Ishikawa (cell line): ENCODE measurements at regions not wholly inside any gene's neighbourhood (a gene's known extent, or its start where the extent isn't known, plus 50 kb on each side); places are given as distances from the start of the nearest gene placed in this dataset.

ENCODE experiments used
- CEBPB ChIP-seq: IDR thresholded peaks from 2 replicates; pipeline ENCODE4 v1.6.1; 2012
- CREB1 ChIP-seq: IDR thresholded peaks from 2 replicates; pipeline ENCODE4 v1.6.1; 2012; ENCODE audit warnings: low read depth
- EGR1 ChIP-seq: IDR thresholded peaks from 2 replicates; pipeline ENCODE4 v1.6.1; 2012
- EP300 ChIP-seq: IDR thresholded peaks from 2 replicates; pipeline ENCODE4 v1.6.1; 2012; ENCODE audit warnings: borderline replicate concordance
- FOXM1 ChIP-seq: IDR thresholded peaks from 2 replicates; pipeline ENCODE4 v1.6.1; 2012; ENCODE audit warnings: low read depth, borderline replicate concordance
- NFIC ChIP-seq: IDR thresholded peaks from 2 replicates; pipeline ENCODE4 v1.6.1; 2012
- RAD21 ChIP-seq: IDR thresholded peaks from 2 replicates; pipeline ENCODE4 v1.6.1; 2012; ENCODE audit warnings: low read depth
- TAF1 ChIP-seq: IDR thresholded peaks from 2 replicates; pipeline ENCODE4 v1.6.1; 2012; ENCODE audit warnings: low read depth, mild to moderate bottlenecking
- TCF12 ChIP-seq: IDR thresholded peaks from 2 replicates; pipeline ENCODE4 v1.6.1; 2012; ENCODE audit warnings: low read depth
- TEAD4 ChIP-seq: IDR thresholded peaks from 2 replicates; pipeline ENCODE4 v1.6.1; 2012
- YY1 ChIP-seq: IDR thresholded peaks from 2 replicates; pipeline ENCODE4 v1.6.1; 2012; ENCODE audit warnings: low read depth
- ZBTB7A ChIP-seq: IDR thresholded peaks from 2 replicates; pipeline ENCODE4 v1.6.1; 2012; ENCODE audit warnings: low read depth
- TF ChIP-seq, protein P1 (sequence below): IDR thresholded peaks from 2 replicates; pipeline ENCODE4 v1.6.1; 2012; ENCODE audit warnings: low read depth, mild to moderate bottlenecking
- TF ChIP-seq, protein P2 (sequence below): IDR thresholded peaks from 2 replicates; pipeline ENCODE4 v1.6.1; 2012
- TF ChIP-seq, protein P3 (sequence below): IDR thresholded peaks from 2 replicates; pipeline ENCODE4 v1.6.1; 2012

DNA sequence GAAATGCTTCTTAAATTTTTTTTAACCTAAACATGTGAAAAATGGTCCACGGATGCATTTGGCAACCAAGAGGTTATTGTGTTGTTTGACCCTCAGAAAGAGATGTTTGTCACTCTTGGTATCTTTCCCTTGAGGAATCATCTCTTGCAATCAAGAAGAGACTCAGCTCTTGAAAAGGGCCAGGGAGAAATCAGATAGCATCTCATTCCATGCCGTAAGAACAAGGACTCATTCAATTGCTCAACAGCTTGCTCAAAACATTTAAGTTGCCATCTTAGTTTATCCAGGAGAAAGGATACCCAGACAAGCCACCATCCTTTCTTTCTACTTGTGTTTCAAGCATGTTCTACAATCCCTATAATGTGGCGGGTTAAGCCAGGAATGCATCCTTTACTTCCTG lies 209.5 kb upstream of the LNX1 start:
- TF ChIP-seq EGR1 (no peak), CREB1 (no peak), EP300 (no peak), TCF12 (no peak), YY1 (no peak), ZBTB7A (no peak), RAD21 (no peak), FOXM1 (no peak)
- TF ChIP-seq, protein P1, sequence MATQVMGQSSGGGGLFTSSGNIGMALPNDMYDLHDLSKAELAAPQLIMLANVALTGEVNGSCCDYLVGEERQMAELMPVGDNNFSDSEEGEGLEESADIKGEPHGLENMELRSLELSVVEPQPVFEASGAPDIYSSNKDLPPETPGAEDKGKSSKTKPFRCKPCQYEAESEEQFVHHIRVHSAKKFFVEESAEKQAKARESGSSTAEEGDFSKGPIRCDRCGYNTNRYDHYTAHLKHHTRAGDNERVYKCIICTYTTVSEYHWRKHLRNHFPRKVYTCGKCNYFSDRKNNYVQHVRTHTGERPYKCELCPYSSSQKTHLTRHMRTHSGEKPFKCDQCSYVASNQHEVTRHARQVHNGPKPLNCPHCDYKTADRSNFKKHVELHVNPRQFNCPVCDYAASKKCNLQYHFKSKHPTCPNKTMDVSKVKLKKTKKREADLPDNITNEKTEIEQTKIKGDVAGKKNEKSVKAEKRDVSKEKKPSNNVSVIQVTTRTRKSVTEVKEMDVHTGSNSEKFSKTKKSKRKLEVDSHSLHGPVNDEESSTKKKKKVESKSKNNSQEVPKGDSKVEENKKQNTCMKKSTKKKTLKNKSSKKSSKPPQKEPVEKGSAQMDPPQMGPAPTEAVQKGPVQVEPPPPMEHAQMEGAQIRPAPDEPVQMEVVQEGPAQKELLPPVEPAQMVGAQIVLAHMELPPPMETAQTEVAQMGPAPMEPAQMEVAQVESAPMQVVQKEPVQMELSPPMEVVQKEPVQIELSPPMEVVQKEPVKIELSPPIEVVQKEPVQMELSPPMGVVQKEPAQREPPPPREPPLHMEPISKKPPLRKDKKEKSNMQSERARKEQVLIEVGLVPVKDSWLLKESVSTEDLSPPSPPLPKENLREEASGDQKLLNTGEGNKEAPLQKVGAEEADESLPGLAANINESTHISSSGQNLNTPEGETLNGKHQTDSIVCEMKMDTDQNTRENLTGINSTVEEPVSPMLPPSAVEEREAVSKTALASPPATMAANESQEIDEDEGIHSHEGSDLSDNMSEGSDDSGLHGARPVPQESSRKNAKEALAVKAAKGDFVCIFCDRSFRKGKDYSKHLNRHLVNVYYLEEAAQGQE: no peak
- TF ChIP-seq, protein P2, sequence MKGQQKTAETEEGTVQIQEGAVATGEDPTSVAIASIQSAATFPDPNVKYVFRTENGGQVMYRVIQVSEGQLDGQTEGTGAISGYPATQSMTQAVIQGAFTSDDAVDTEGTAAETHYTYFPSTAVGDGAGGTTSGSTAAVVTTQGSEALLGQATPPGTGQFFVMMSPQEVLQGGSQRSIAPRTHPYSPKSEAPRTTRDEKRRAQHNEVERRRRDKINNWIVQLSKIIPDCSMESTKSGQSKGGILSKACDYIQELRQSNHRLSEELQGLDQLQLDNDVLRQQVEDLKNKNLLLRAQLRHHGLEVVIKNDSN: no peak

DNA sequence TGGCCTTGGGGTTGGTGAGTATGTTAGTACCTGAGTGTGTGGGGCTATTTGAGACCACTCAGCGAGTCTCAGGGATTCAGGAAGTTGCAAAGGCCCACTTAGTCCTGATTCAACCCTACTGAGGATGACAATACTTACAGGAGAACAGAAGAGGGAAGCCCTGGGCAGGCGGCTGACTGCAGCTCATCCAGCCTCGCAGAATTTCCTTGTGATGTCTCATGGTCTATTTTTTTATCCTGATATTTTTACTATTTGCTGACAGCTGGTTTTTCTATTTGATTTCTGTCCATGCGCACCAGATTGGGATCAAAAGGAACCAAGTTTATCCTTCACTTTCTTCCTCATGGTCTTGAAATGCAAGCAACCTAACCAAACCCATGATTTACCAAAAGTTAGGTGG lies 201.8 kb upstream of the LNX1 start:
- no peak for TF ChIP-seq NFIC

DNA sequence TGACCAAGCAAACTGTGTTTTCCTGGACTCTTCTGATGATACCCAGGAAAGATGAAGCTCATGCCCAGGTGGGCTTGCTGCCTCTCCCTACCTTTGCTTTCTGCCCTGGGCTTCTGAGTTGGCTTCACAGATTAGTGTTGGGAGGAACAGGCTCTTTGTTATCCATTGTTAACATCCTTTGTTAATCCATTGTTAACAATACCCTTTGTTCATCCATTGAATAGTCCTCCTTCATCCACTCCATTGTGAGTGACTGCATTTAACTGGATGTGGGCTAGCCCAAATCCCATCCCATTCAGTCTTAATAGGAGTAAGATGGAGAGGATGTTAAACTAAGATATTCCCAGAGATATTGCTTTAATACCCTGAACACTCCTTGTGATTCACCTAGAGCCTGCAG lies 199.0 kb upstream of the LNX1 start:
- no peak for TF ChIP-seq CREB1
- TF ChIP-seq YY1: no peak
- TF ChIP-seq RAD21: no peak
- no peak for TF ChIP-seq TAF1
- TF ChIP-seq TEAD4: no peak
- TF ChIP-seq, protein P3, sequence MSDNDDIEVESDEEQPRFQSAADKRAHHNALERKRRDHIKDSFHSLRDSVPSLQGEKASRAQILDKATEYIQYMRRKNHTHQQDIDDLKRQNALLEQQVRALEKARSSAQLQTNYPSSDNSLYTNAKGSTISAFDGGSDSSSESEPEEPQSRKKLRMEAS: no peak
- TF ChIP-seq, protein P1: no peak
- TF ChIP-seq EGR1: no peak
- no peak for TF ChIP-seq TCF12
- TF ChIP-seq CEBPB: no peak
- no peak for TF ChIP-seq ZBTB7A
- TF ChIP-seq, protein P2: no peak
- TF ChIP-seq EP300: no peak
- TF ChIP-seq NFIC: no peak
- no peak for TF ChIP-seq FOXM1

DNA sequence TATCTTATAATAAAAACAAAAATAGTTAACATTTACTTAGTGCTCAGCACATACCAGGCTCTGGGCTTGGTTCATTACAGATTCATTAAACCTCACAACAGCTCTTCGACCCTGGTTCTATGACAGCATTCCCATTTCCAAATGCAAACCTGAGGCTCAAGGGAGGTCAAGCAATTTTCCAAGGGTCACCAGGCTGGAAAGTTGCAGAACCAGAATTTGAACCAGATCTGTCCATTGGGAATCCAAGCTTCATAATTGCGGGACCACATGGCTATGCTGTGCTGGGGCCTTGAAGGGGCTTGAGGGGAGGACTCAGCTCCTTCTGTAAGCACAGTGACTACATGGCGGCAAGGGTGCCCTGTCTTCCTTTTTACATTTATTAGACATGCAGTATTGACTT lies 197.3 kb upstream of the LNX1 start:
- TF ChIP-seq NFIC (no peak), TEAD4 (no peak), ZBTB7A (no peak), CEBPB (no peak), RAD21 (no peak), TCF12 (no peak)
- TF ChIP-seq, protein P1: no peak
- TF ChIP-seq, protein P3: no peak
- TF ChIP-seq, protein P2: no peak

DNA sequence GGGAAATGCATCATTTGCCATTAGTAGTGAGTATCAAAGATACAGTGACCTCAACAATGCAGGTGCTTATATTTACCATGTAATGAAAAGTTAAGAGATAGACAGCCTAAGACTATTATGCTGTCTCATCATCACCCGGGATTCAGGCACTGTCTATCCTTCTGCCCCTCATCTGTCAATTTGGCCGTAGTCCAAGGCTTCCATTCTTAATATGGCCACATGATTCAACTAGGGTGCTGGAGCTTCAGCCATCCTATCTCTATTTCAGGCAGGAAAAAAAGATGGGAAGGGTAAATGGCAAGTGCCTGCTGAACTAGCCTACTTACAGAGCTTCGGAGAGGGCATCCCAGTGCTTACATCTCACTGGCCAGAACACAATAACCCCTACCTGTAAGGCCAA lies 196.7 kb upstream of the LNX1 start:
- no peak for TF ChIP-seq RAD21
- TF ChIP-seq CREB1: no peak
- no peak for TF ChIP-seq NFIC
- no peak for TF ChIP-seq FOXM1
- TF ChIP-seq TCF12: no peak
- no peak for TF ChIP-seq YY1
- no peak for TF ChIP-seq TAF1
- no peak for TF ChIP-seq EGR1
- no peak for TF ChIP-seq CEBPB
- no peak for TF ChIP-seq TEAD4
- no peak for TF ChIP-seq ZBTB7A
